Mesendoderm (in vitro differentiated cells): ENCODE measurements at regions not wholly inside any gene's neighbourhood (a gene's known extent, or its start where the extent isn't known, plus 50 kb on each side); places are given as distances from the start of the nearest gene placed in this dataset.

Experiments
- DNase-seq: peaks from one replicate; pipeline ENCODE4 v3.0.0; 2013
- H2AK5ac ChIP-seq: 2 replicates; pipeline ENCODE4 v1.6.1; 2013; ENCODE audit warnings: low read length, inconsistent platforms
- H2BK120ac ChIP-seq: 2 replicates; pipeline ENCODE4 v1.6.1; 2013; ENCODE audit warnings: low read depth, mild to moderate bottlenecking, low read length, moderate library complexity, mixed read lengths
- H2BK15ac ChIP-seq: replicated peaks from 2 replicates; pipeline ENCODE4 v1.6.1; 2013; ENCODE audit warnings: low read depth, mild to moderate bottlenecking, moderate library complexity
- H2BK5ac ChIP-seq: 2 replicates; pipeline ENCODE4 v1.6.1; 2013; ENCODE audit warnings: low read length, inconsistent platforms
- H3K18ac ChIP-seq: 2 replicates; pipeline ENCODE4 v1.6.1; 2013; ENCODE audit warnings: mild to moderate bottlenecking, low read length, mixed read lengths
- H3K23ac ChIP-seq: one replicate; pipeline ENCODE4 v1.6.1; 2013; ENCODE audit warnings: low read length
- H3K27ac ChIP-seq: 2 replicates; pipeline ENCODE4 v1.5.1; 2013; ENCODE audit warnings: low read depth, mild to moderate bottlenecking, inconsistent platforms, low read length, moderate library complexity
- H3K27me3 ChIP-seq: 2 replicates; pipeline ENCODE4 v1.6.1; 2013; ENCODE audit warnings: low read length, control low read depth, mild to moderate bottlenecking, inconsistent platforms; ENCODE audit not compliant: insufficient read depth, poor library complexity
- H3K36me3 ChIP-seq: 2 replicates; pipeline ENCODE4 v1.6.1; 2013; ENCODE audit warnings: low read length, inconsistent platforms; ENCODE audit not compliant: control insufficient read depth, insufficient read depth
- H3K4ac ChIP-seq: one replicate; pipeline ENCODE4 v1.6.1; 2013; ENCODE audit warnings: low read depth, mild to moderate bottlenecking, low read length, moderate library complexity
- H3K4me1 ChIP-seq: 2 replicates; pipeline ENCODE4 v1.6.1; 2013; ENCODE audit warnings: low read depth, low read length, inconsistent platforms; ENCODE audit not compliant: control insufficient read depth
- H3K4me2 ChIP-seq: 2 replicates; pipeline ENCODE4 v1.6.1; 2013; ENCODE audit warnings: low read length
- H3K4me3 ChIP-seq: 2 replicates; pipeline ENCODE4 v1.5.1; 2013; ENCODE audit warnings: mild to moderate bottlenecking, low read length
- H3K56ac ChIP-seq: one replicate; pipeline ENCODE4 v1.6.1; 2013; ENCODE audit warnings: low read length
- H3K79me1 ChIP-seq: 2 replicates; pipeline ENCODE4 v1.6.1; 2013; ENCODE audit warnings: low read length, inconsistent platforms
- H3K79me2 ChIP-seq: 2 replicates; pipeline ENCODE4 v1.6.1; 2013; ENCODE audit warnings: mild to moderate bottlenecking, low read length; ENCODE audit not compliant: control insufficient read depth, insufficient read depth
- H3K9ac ChIP-seq: 2 replicates; pipeline ENCODE4 v1.6.1; 2013; ENCODE audit warnings: low read length, inconsistent platforms
- H4K5ac ChIP-seq: one replicate; pipeline ENCODE4 v1.6.1; 2013; ENCODE audit warnings: low read length
- H4K8ac ChIP-seq: one replicate; pipeline ENCODE4 v1.6.1; 2013; ENCODE audit warnings: low read depth, mild to moderate bottlenecking, control low read depth, low read length, moderate library complexity
- WGBS: extraction: QIAGEN DNeasy Blood & Tissue Kit; methylation state at CpG from one replicate; pipeline ENCODE4 v1.1.7; 2013; ENCODE audit warnings: low lambda C conversion rate, missing lambda C conversion rate; ENCODE audit not compliant: insufficient coverage; ENCODE audit errors: extremely low coverage; 5-methylcytosine and 5-hydroxymethylcytosine counted together

- Histone ChIP-seq H3K56ac (no peak overlapping the region), H3K27me3 (no peaks in the 10 kb centered on the region), H4K8ac (no peak overlapping the region), H2BK5ac (no peak overlapping the region), H3K27ac (no peak overlapping the region), H3K9ac (no peak overlapping the region), H2AK5ac (no peak overlapping the region), H4K5ac (no peak overlapping the region), H3K4ac (no peak overlapping the region), H3K4me3 (no peak overlapping the region), H2BK120ac (no peak overlapping the region), H3K79me1 (no peaks in the 10 kb centered on the region), H3K4me1 (no peaks in the 10 kb centered on the region), H3K18ac (no peak overlapping the region), H2BK15ac (no peak overlapping the region), H3K36me3 (no peaks in the 10 kb centered on the region), H3K4me2 (no peak overlapping the region), H3K79me2 (no peaks in the 10 kb centered on the region), H3K23ac (no peak overlapping the region)
- no CpG with 5 or more reads among the region's 2 CpGs for WGBS
- DNase-seq: no peak
Observed at GRCh38 chr2:156087875-156088274, 244.6 kb downstream of the NR4A2 start.

- DNase-seq: peak; percentile 71
- Histone ChIP-seq H3K27me3 (no peaks in the 10 kb centered on the region), H3K27ac (peak overlapping the region; percentile 38), H2BK15ac (no peak overlapping the region), H3K23ac (no peak overlapping the region), H3K9ac (no peak overlapping the region), H3K4me1 (no peaks in the 10 kb centered on the region), H3K4ac (no peak overlapping the region), H2BK5ac (no peak overlapping the region), H3K4me3 (no peak overlapping the region), H3K18ac (peak overlapping the region; percentile 0), H2AK5ac (no peak overlapping the region), H4K5ac (no peak overlapping the region), H4K8ac (no peak overlapping the region), H3K36me3 (no peaks in the 10 kb centered on the region), H3K56ac (peak overlapping the region; percentile 56), H3K79me1 (no peaks in the 10 kb centered on the region), H2BK120ac (no peak overlapping the region), H3K4me2 (no peak overlapping the region), H3K79me2 (no peaks in the 10 kb centered on the region)
- no CpG with 5 or more reads among the region's 15 CpGs for WGBS
Observed at GRCh38 chr2:156083763-156084493, 248.6 kb downstream of the NR4A2 start.

- no peak overlapping the region for H4K5ac ChIP-seq
- no peaks in the 10 kb centered on the region for H3K27me3 ChIP-seq
- H3K36me3 ChIP-seq: no peaks in the 10 kb centered on the region
- no peaks in the 10 kb centered on the region for H3K79me1 ChIP-seq
- H3K4me1 ChIP-seq: no peaks in the 10 kb centered on the region
- no CpG with 5 or more reads among the region's 2 CpGs for WGBS
- no peak overlapping the region for H3K9ac ChIP-seq
- H3K4ac ChIP-seq: no peak overlapping the region
- H3K4me3 ChIP-seq: no peak overlapping the region
- H2BK15ac ChIP-seq: no peak overlapping the region
- H4K8ac ChIP-seq: no peak overlapping the region
- no peak overlapping the region for H3K27ac ChIP-seq
- no peak for DNase-seq
- H3K23ac ChIP-seq: no peak overlapping the region
- no peak overlapping the region for H3K4me2 ChIP-seq
- no peak overlapping the region for H3K56ac ChIP-seq
- no peak overlapping the region for H2BK5ac ChIP-seq
- H3K79me2 ChIP-seq: no peaks in the 10 kb centered on the region
- no peak overlapping the region for H2BK120ac ChIP-seq
- no peak overlapping the region for H3K18ac ChIP-seq
- no peak overlapping the region for H2AK5ac ChIP-seq
Observed at GRCh38 chr2:156079845-156080244, 252.7 kb downstream of the NR4A2 start.

- H3K4me2 ChIP-seq: no peak overlapping the region
- no peak overlapping the region for H4K5ac ChIP-seq
- H2BK120ac ChIP-seq: no peak overlapping the region
- H3K4me3 ChIP-seq: no peak overlapping the region
- no peak for DNase-seq
- H3K79me1 ChIP-seq: no peaks in the 10 kb centered on the region
- H3K9ac ChIP-seq: no peak overlapping the region
- H3K4me1 ChIP-seq: no peaks in the 10 kb centered on the region
- no peak overlapping the region for H2BK5ac ChIP-seq
- H3K27ac ChIP-seq: no peak overlapping the region
- no peaks in the 10 kb centered on the region for H3K79me2 ChIP-seq
- H2BK15ac ChIP-seq: no peak overlapping the region
- H3K4ac ChIP-seq: no peak overlapping the region
- H3K27me3 ChIP-seq: no peaks in the 10 kb centered on the region
- WGBS: no CpG with 5 or more reads among the region's 1 CpG
- H3K36me3 ChIP-seq: no peaks in the 10 kb centered on the region
- no peak overlapping the region for H3K56ac ChIP-seq
- no peak overlapping the region for H4K8ac ChIP-seq
- no peak overlapping the region for H3K18ac ChIP-seq
- no peak overlapping the region for H3K23ac ChIP-seq
- no peak overlapping the region for H2AK5ac ChIP-seq
Observed at GRCh38 chr2:156077041-156077742, 255.3 kb downstream of the NR4A2 start.

- H3K18ac ChIP-seq: no peak overlapping the region
- H4K8ac ChIP-seq: no peak overlapping the region
- no peaks in the 10 kb centered on the region for H3K4me1 ChIP-seq
- H3K4me3 ChIP-seq: no peak overlapping the region
- H3K36me3 ChIP-seq: no peaks in the 10 kb centered on the region
- H2BK5ac ChIP-seq: no peak overlapping the region
- H2BK15ac ChIP-seq: no peak overlapping the region
- peak; percentile 22 for DNase-seq
- H3K9ac ChIP-seq: no peak overlapping the region
- H3K27ac ChIP-seq: no peak overlapping the region
- no peak overlapping the region for H3K4me2 ChIP-seq
- H3K79me2 ChIP-seq: no peaks in the 10 kb centered on the region
- H3K27me3 ChIP-seq: no peaks in the 10 kb centered on the region
- H4K5ac ChIP-seq: no peak overlapping the region
- no peak overlapping the region for H3K4ac ChIP-seq
- H2AK5ac ChIP-seq: no peak overlapping the region
- no peaks in the 10 kb centered on the region for H3K79me1 ChIP-seq
- H3K56ac ChIP-seq: no peak overlapping the region
- no CpG with 5 or more reads among the region's 4 CpGs for WGBS
- no peak overlapping the region for H2BK120ac ChIP-seq
- H3K23ac ChIP-seq: no peak overlapping the region
Observed at GRCh38 chr2:156065912-156066311, 266.6 kb downstream of the NR4A2 start.
